Osteoblast (primary cell): ENCODE measurements at regions not wholly inside any gene's neighbourhood (a gene's known extent, or its start where the extent isn't known, plus 50 kb on each side); places are given as distances from the start of the nearest gene placed in this dataset.
"Not testable (repeated sequence)": the region's sequence is repeated elsewhere in the genome, so short reads cannot be mapped to it uniquely, and the experiment has no call there.

Experiments
- DNase-seq: peaks from one replicate; pipeline ENCODE4 v3.0.0; 2011; ENCODE audit warnings: low spot score, mixed read lengths; ENCODE audit not compliant: insufficient read length; ENCODE audit errors: missing footprints
- H2AFZ ChIP-seq: 2 replicates; pipeline ENCODE4 v1.6.0; 2011; ENCODE audit warnings: mild to moderate bottlenecking, low read length
- H3K27ac ChIP-seq: 2 replicates; pipeline ENCODE4 v1.5.1; 2011; ENCODE audit warnings: mild to moderate bottlenecking, low read depth, low read length, moderate library complexity
- H3K27me3 ChIP-seq: 2 replicates; pipeline ENCODE4 v1.6.0; 2012; ENCODE audit warnings: mild to moderate bottlenecking, control low read depth, inconsistent platforms, low read length, moderate library complexity; ENCODE audit not compliant: insufficient read depth
- H3K36me3 ChIP-seq: 2 replicates; pipeline ENCODE4 v1.5.1; 2011; ENCODE audit warnings: mild to moderate bottlenecking, low read length, control low read depth, moderate library complexity; ENCODE audit not compliant: insufficient read depth
- H3K4me1 ChIP-seq: 2 replicates; pipeline ENCODE4 v1.5.1; 2011; ENCODE audit warnings: mild to moderate bottlenecking, low read length, control low read depth, moderate library complexity; ENCODE audit not compliant: insufficient read depth
- H3K4me2 ChIP-seq: 2 replicates; pipeline ENCODE4 v1.6.0; 2011; ENCODE audit warnings: mild to moderate bottlenecking, low read length; ENCODE audit not compliant: insufficient read depth
- H3K4me3 ChIP-seq: fragments of 200-600 bp; sonication (generic); 3 replicates; pipeline ENCODE4 v1.5.1; 2012; ENCODE audit warnings: mild to moderate bottlenecking, low read length, inconsistent platforms; ENCODE audit not compliant: insufficient read depth
- H3K79me2 ChIP-seq: 2 replicates; pipeline ENCODE4 v1.6.0; 2012; ENCODE audit warnings: mild to moderate bottlenecking, low read length, control low read depth, inconsistent platforms; ENCODE audit not compliant: insufficient read depth
- H3K9me3 ChIP-seq: 2 replicates; pipeline ENCODE4 v1.5.1; 2011; ENCODE audit warnings: low read depth, low read length, control low read depth
- H4K20me1 ChIP-seq: 2 replicates; pipeline ENCODE4 v1.6.0; 2012; ENCODE audit warnings: mild to moderate bottlenecking, low read length, control low read depth; ENCODE audit not compliant: insufficient read depth
- CTCF ChIP-seq: IDR thresholded peaks from 2 replicates; pipeline ENCODE4 v1.5.1; 2011; ENCODE audit warnings: mild to moderate bottlenecking, low read depth, low read length, moderate library complexity; ENCODE audit errors: extremely low read depth

DNA sequence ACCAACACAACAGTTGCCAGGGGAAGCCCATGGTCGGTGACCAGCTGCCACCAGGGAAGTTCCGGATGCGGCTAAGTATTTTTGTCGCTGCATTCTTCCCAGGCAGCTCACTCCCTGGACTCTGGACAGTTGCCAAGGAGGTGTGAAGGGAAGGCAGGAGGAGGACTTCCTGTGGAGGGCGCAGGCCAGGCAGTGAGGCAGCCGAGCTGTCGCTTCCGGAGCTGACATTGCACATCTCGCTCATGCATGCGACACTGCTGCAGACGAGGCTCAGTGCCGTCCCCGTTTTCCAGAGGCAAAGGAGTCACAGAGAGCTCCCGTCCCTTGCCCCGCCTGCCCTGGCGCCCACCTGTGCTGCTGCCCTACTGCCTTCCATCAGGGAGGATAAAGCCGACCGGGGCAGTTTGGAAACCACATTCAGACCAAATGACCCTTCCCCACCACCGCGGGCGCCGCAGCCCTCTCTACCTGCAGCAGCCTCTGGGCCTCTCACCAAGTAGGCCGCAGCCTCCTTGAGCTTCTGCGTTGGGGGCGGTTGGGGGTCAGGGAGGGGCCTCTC is 81.4 kb downstream of the NENF start:
- Histone ChIP-seq H3K4me3 (peak overlapping the region; percentile 53), H3K79me2 (no peaks in the 10 kb centered on the region), H3K4me1 (peaks cover 8% of the 10 kb centered on the region), H3K36me3 (no peaks in the 10 kb centered on the region), H3K9me3 (no peaks in the 10 kb centered on the region), H3K27ac (no peak overlapping the region), H3K27me3 (peaks cover 65% of the 10 kb centered on the region), H3K4me2 (no peak overlapping the region), H4K20me1 (no peaks in the 10 kb centered on the region), H2AFZ (peak overlapping the region; percentile 47)
- TF ChIP-seq CTCF = no peak
- peak; percentile 80 for DNase-seq

DNA sequence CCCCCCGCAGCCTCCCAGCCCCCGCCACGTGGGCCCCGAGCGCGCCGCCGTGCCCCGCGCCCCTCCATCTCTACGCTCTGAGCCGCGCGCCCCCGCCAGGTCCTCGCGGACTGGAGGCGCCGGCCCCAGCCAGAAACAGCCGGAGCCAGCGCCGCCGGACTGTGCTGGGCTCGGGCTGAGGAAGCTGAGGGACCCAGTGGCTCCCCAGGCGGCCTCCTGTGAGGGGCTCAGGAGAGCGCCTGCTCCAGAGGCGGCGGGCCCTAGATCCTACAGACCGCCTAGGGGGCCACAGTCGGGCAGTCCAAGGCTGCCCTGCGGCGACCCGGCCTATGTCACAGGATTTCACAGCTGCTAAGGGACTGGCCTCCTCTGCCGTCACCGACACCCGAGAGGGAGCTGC is 82.1 kb downstream of the NENF start:
- DNase-seq = peak; percentile 85
- Histone ChIP-seq H4K20me1 (no peaks in the 10 kb centered on the region), H3K4me3 (peak overlapping the region; percentile 53), H3K36me3 (no peaks in the 10 kb centered on the region), H3K9me3 (no peaks in the 10 kb centered on the region), H3K79me2 (no peaks in the 10 kb centered on the region), H3K27me3 (peaks cover 65% of the 10 kb centered on the region), H2AFZ (no peak overlapping the region), H3K27ac (no peak overlapping the region), H3K4me2 (no peak overlapping the region), H3K4me1 (peaks cover 8% of the 10 kb centered on the region)
- no peak for TF ChIP-seq CTCF

- DNase-seq = no peak
- Histone ChIP-seq H3K4me1 (peaks cover 8% of the 10 kb centered on the region), H4K20me1 (no peaks in the 10 kb centered on the region), H3K4me2 (peak overlapping the region; percentile 18), H3K36me3 (no peaks in the 10 kb centered on the region), H3K79me2 (no peaks in the 10 kb centered on the region), H3K4me3 (no peak overlapping the region), H2AFZ (no peak overlapping the region), H3K27me3 (peaks cover 65% of the 10 kb centered on the region), H3K27ac (no peak overlapping the region), H3K9me3 (no peaks in the 10 kb centered on the region)
- no peak for TF ChIP-seq CTCF
Observed at GRCh38 chr1:212515329-212515760, 82.6 kb downstream of the NENF start.

DNA sequence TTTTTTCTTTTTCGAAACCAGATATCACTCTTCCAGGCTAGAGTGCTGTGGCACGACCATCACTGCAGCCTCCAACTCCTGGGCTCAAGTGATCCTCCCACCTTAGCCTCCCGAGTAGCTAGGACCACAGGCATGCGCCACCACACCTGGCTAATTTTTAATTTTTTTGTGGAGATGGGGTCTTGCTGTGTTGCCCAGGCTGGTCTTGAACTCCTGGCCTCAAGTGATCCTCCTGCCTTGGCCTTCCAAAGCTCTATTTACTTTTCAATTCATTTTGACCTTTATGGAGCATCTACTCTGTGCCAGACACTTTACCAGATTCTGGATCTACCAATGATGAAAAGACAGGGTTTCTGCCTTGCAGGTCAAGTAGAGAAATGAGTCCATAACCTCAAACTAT is 83.3 kb downstream of the NENF start:
- DNase-seq, H3K4me2 ChIP-seq, H2AFZ ChIP-seq, H3K79me2 ChIP-seq, H4K20me1 ChIP-seq, H3K36me3 ChIP-seq, H3K27ac ChIP-seq, H3K9me3 ChIP-seq, H3K4me3 ChIP-seq, H3K4me1 ChIP-seq: not testable (repeated sequence)
- peaks cover 64% of the 10 kb centered on the region for H3K27me3 ChIP-seq
